ENCODE measurements at regions not wholly inside any gene's neighbourhood (a gene's known extent, or its start where the extent isn't known, plus 50 kb on each side); places are given as distances from the start of the nearest gene placed in this dataset.

DNA sequence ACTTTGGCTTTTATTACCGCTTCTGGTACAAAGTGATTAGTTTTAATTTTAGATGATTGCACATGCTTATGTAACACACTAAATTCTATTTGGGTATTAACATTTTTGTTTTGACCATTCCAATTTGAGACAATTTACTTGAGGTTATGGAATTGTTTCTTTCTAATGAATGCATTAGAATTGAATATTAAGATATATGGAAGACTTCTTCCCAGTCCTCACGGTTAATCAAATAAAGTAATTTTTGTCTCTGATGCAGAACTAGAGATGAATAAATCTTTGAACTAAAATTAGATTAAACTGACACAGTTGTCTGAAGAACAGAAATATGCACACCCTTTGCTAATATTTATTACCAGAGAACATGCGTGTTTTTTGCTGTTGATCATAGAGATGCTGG is 127.1 kb upstream of the FBXL17 start:
- Histone ChIP-seq H3K4me2 (ENCODE audit: low read depth, low read length, poor library complexity, severe bottlenecking) (no peak overlapping the region), H3K4me1 (ENCODE audit: insufficient read depth, low read length, poor library complexity, severe bottlenecking) (no peaks in the 10 kb centered on the region), H2AFZ (ENCODE audit: low read length) (no peak overlapping the region), H3K36me3 (ENCODE audit: insufficient read depth, low read length) (no peaks in the 10 kb centered on the region), H3K9me2 (replicated peaks; ENCODE audit: low read depth, low read length) (no peaks in the 10 kb centered on the region), H3K9me3 (ENCODE audit: insufficient read depth, low read depth, low read length) (no peaks in the 10 kb centered on the region), H3F3A (ENCODE audit: low read depth) (no peaks in the 10 kb centered on the region), H3K79me2 (ENCODE audit: insufficient read depth, low read length) (no peaks in the 10 kb centered on the region), H3K9ac (ENCODE audit: low read depth, low read length, poor library complexity, severe bottlenecking) (no peak overlapping the region), H4K20me1 (ENCODE audit: insufficient read depth, low read length, poor library complexity, severe bottlenecking) (no peaks in the 10 kb centered on the region), H3K27me3 (ENCODE audit: insufficient read depth, low read length, poor library complexity, severe bottlenecking) (no peaks in the 10 kb centered on the region), H3K4me3 (ENCODE audit: low read length, poor library complexity, severe bottlenecking) (no peak overlapping the region)
- TF ChIP-seq CTCF (conservative IDR thresholded peaks at IDR 0.05; ENCODE audit: low read length) (no peak), EZH2phosphoT487 (IDR thresholded peaks at IDR 0.05; ENCODE audit: borderline replicate concordance) (no peak)

GRCh38 chr5:108507631-108508030 is 125.7 kb upstream of the FBXL17 start:
- Histone ChIP-seq H4K20me1 (ENCODE audit: insufficient read depth, low read length, poor library complexity, severe bottlenecking) (no peaks in the 10 kb centered on the region), H3K27me3 (ENCODE audit: insufficient read depth, low read length, poor library complexity, severe bottlenecking) (no peaks in the 10 kb centered on the region), H3K4me2 (ENCODE audit: low read depth, low read length, poor library complexity, severe bottlenecking) (no peak overlapping the region), H3K79me2 (ENCODE audit: insufficient read depth, low read length) (no peaks in the 10 kb centered on the region), H3K9me2 (replicated peaks; ENCODE audit: low read depth, low read length) (no peaks in the 10 kb centered on the region), H2AFZ (ENCODE audit: low read length) (no peak overlapping the region), H3K9me3 (ENCODE audit: insufficient read depth, low read depth, low read length) (no peaks in the 10 kb centered on the region), H3K9ac (ENCODE audit: low read depth, low read length, poor library complexity, severe bottlenecking) (no peak overlapping the region), H3K36me3 (ENCODE audit: insufficient read depth, low read length) (no peaks in the 10 kb centered on the region), H3K4me3 (ENCODE audit: low read length, poor library complexity, severe bottlenecking) (no peak overlapping the region), H3F3A (ENCODE audit: low read depth) (no peaks in the 10 kb centered on the region), H3K4me1 (ENCODE audit: insufficient read depth, low read length, poor library complexity, severe bottlenecking) (no peaks in the 10 kb centered on the region)
- TF ChIP-seq EZH2phosphoT487 (IDR thresholded peaks at IDR 0.05; ENCODE audit: borderline replicate concordance) (no peak), CTCF (conservative IDR thresholded peaks at IDR 0.05; ENCODE audit: low read length) (no peak)

- no peak overlapping the region for H3K4me3 ChIP-seq (ENCODE audit: low read length, poor library complexity, severe bottlenecking)
- no peak overlapping the region for H3K4me2 ChIP-seq (ENCODE audit: low read depth, low read length, poor library complexity, severe bottlenecking)
- no peaks in the 10 kb centered on the region for H3F3A ChIP-seq (ENCODE audit: low read depth)
- no peaks in the 10 kb centered on the region for H3K79me2 ChIP-seq (ENCODE audit: insufficient read depth, low read length)
- no peaks in the 10 kb centered on the region for H3K9me2 ChIP-seq (replicated peaks; ENCODE audit: low read depth, low read length)
- H3K9ac ChIP-seq (ENCODE audit: low read depth, low read length, poor library complexity, severe bottlenecking), result no peak overlapping the region
- no peaks in the 10 kb centered on the region for H3K27me3 ChIP-seq (ENCODE audit: insufficient read depth, low read length, poor library complexity, severe bottlenecking)
- no peaks in the 10 kb centered on the region for H3K9me3 ChIP-seq (ENCODE audit: insufficient read depth, low read depth, low read length)
- no peaks in the 10 kb centered on the region for H3K36me3 ChIP-seq (ENCODE audit: insufficient read depth, low read length)
- H4K20me1 ChIP-seq (ENCODE audit: insufficient read depth, low read length, poor library complexity, severe bottlenecking), result no peaks in the 10 kb centered on the region
- H3K4me1 ChIP-seq (ENCODE audit: insufficient read depth, low read length, poor library complexity, severe bottlenecking), result no peaks in the 10 kb centered on the region
- H2AFZ ChIP-seq (ENCODE audit: low read length), result no peak overlapping the region
- TF ChIP-seq EZH2phosphoT487 (IDR thresholded peaks at IDR 0.05; ENCODE audit: borderline replicate concordance) (no peak), CTCF (conservative IDR thresholded peaks at IDR 0.05; ENCODE audit: low read length) (no peak)
These were observed 123.7 kb upstream of the FBXL17 start for GRCh38 chr5:108505608-108506007.

All from Loucy (cell line).